ENCODE measurements at regions not wholly inside any gene's neighbourhood (a gene's known extent, or its start where the extent isn't known, plus 50 kb on each side); places are given as distances from the start of the nearest gene placed in this dataset.

DNA sequence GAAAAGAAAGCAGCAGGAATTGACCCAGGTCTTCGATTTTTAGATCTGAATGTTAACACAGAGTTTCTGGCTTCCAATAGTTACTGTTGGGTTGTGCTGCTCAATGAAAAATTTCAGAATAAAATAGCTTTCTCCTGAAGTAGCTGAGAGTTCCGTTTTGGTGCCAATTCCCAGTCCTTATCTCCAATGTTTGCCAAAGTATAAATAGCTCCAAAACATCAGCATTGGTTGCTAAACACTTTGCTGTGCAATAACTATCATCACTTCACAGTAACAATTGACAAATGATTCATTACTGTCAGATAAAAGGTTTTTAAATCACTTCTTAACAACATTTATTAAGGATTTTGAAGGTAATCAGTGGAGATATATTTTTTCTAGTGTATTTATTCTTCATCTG lies 446.0 kb downstream of the PCDH20 start:
- TF ChIP-seq L3MBTL2 (conservative IDR thresholded peaks at IDR 0.05) (no peak), ELF4 (IDR thresholded peaks at IDR 0.05) (no peak), LEF1 (IDR thresholded peaks at IDR 0.05; ENCODE audit: borderline replicate concordance) (no peak), FOXM1 (IDR thresholded peaks at IDR 0.05; ENCODE audit: borderline replicate concordance) (no peak), ARNT (IDR thresholded peaks at IDR 0.05) (no peak)
- TF ChIP-seq, protein P1, sequence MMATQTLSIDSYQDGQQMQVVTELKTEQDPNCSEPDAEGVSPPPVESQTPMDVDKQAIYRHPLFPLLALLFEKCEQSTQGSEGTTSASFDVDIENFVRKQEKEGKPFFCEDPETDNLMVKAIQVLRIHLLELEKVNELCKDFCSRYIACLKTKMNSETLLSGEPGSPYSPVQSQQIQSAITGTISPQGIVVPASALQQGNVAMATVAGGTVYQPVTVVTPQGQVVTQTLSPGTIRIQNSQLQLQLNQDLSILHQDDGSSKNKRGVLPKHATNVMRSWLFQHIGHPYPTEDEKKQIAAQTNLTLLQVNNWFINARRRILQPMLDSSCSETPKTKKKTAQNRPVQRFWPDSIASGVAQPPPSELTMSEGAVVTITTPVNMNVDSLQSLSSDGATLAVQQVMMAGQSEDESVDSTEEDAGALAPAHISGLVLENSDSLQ (IDR thresholded peaks at IDR 0.05): no peak
- CTCF ChIA-PET: no interaction called here
- no peak for DNase-seq (ENCODE audit: extremely low spot score)
- POLR2A ChIA-PET: no interaction called here

DNA sequence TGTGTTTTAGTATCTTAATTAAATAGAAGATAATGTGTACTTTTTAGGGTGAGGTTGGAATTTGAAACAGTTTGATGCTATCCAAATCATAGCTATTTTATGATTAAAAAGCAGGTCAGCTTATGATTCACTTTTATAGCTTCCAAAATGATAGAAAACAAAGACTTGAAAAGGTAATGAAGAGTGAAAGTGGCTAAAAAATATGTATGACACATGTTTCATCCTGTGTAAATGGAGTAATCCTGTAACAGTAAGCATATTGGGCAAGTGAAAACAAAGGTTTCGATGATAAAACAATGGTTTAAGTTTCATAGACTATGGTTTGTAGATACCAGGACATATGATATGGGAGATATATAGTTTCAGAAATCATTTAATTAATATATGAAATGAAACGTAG lies 456.2 kb downstream of the PCDH20 start:
- TF ChIP-seq TARDBP (IDR thresholded peaks at IDR 0.05) (no peak), FOXM1 (IDR thresholded peaks at IDR 0.05; ENCODE audit: borderline replicate concordance) (no peak), FOXA1 (IDR thresholded peaks at IDR 0.05) (no peak), NFRKB (IDR thresholded peaks at IDR 0.05) (no peak), ZNF384 (IDR thresholded peaks at IDR 0.05) (no peak), HDGF (IDR thresholded peaks at IDR 0.05; ENCODE audit: borderline replicate concordance) (no peak), SP1 (IDR thresholded peaks at IDR 0.05) (no peak)
- ChIA-PET POLR2A (no interaction called here), CTCF (no interaction called here)
- no peak for DNase-seq (ENCODE audit: extremely low spot score)

DNA sequence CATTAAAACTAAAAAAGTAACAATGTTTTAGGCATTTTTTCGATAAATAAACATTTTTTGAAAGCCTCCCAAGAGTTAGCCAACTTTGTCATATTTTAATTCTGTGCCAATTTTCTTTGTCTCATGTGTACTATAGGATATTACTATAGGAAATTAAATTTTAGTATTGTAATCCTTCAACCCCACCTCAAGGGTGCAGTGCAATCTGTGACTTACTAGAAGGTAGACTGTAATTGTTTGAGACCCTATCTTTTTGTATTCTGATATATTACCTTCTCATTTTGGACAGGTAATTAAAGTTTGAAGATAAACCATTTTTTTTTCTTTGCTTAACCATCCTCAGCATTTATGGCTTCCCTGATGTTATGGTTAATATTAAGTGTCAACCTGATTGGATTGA lies 457.8 kb downstream of the PCDH20 start:
- TF ChIP-seq ZNF384 (IDR thresholded peaks at IDR 0.05) (no peak), SP1 (IDR thresholded peaks at IDR 0.05) (no peak), CTBP1 (IDR thresholded peaks at IDR 0.05; ENCODE audit: borderline replicate concordance) (no peak), ELF4 (IDR thresholded peaks at IDR 0.05) (no peak), BHLHE40 (IDR thresholded peaks at IDR 0.05; ENCODE audit: borderline replicate concordance) (no peak), HDGF (IDR thresholded peaks at IDR 0.05; ENCODE audit: borderline replicate concordance) (no peak), FOXK2 (IDR thresholded peaks at IDR 0.05) (no peak), FOXM1 (IDR thresholded peaks at IDR 0.05; ENCODE audit: borderline replicate concordance) (no peak)
- POLR2A ChIA-PET: no interaction called here
- DNase-seq (ENCODE audit: extremely low spot score): no peak
- CTCF ChIA-PET: no interaction called here

DNA sequence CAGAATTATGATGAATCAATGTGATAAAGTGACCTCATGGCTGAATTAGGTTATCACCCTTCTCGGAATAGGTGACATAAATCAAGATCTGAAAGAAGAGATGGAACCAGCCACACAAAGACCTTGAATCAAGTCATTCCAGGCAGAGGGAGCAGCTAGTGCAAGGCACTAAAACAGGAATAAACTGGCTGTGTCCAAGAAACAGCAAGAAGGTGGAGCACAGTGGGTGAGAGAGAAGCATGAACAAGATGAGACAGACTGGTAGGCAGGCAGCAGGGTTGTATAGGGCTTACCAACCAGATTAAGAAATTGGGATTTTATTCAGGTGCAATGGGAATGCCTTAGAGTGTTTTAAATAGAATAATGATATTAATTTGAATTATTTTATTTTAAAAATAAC lies 470.3 kb downstream of the PCDH20 start:
- CTCF ChIA-PET: no interaction called here

DNA sequence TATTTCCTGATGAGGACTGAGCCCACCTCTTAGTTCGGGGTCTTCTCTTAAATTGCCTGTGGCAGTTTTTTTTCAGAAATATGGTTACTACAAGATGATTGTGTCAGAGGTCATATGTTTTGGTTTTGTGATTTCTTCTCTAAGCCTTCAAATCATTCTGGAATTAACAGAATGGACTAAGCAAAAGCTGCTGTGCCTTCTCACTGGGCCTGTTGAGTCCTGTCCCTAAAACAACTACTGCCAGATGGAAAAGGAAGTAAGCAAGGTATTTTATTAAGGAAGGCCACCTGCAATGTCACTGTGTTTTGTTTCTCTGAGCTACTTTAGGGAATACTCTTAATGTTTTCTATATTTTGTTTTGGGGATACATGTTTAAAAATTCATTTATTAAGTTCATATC lies 470.8 kb downstream of the PCDH20 start:
- CTCF ChIA-PET: no interaction called here
- POLR2A ChIA-PET: no interaction called here
- TF ChIP-seq BHLHE40 (IDR thresholded peaks at IDR 0.05; ENCODE audit: borderline replicate concordance) (no peak), L3MBTL2 (conservative IDR thresholded peaks at IDR 0.05) (no peak), LEF1 (IDR thresholded peaks at IDR 0.05; ENCODE audit: borderline replicate concordance) (no peak), ZNF384 (IDR thresholded peaks at IDR 0.05) (no peak), CTBP1 (IDR thresholded peaks at IDR 0.05; ENCODE audit: borderline replicate concordance) (no peak), FOXM1 (IDR thresholded peaks at IDR 0.05; ENCODE audit: borderline replicate concordance) (no peak), FOXA1 (IDR thresholded peaks at IDR 0.05) (no peak), TARDBP (IDR thresholded peaks at IDR 0.05) (no peak), SUZ12 (IDR thresholded peaks at IDR 0.05) (no peak), FOXK2 (IDR thresholded peaks at IDR 0.05) (no peak), ARNT (IDR thresholded peaks at IDR 0.05) (no peak)
- TF ChIP-seq, protein P1 (IDR thresholded peaks at IDR 0.05): no peak
- no peak for DNase-seq (ENCODE audit: extremely low spot score)

More for the DNA sequence above, 470.3 kb downstream of the PCDH20 start:
- POLR2A ChIA-PET: no interaction called here
- TF ChIP-seq NFRKB (IDR thresholded peaks at IDR 0.05) (no peak), ZNF384 (IDR thresholded peaks at IDR 0.05) (no peak), TARDBP (IDR thresholded peaks at IDR 0.05) (no peak), FOXM1 (IDR thresholded peaks at IDR 0.05; ENCODE audit: borderline replicate concordance) (no peak), L3MBTL2 (conservative IDR thresholded peaks at IDR 0.05) (no peak), CTBP1 (IDR thresholded peaks at IDR 0.05; ENCODE audit: borderline replicate concordance) (no peak), ELF4 (IDR thresholded peaks at IDR 0.05) (no peak), HDGF (IDR thresholded peaks at IDR 0.05; ENCODE audit: borderline replicate concordance) (no peak), ARNT (IDR thresholded peaks at IDR 0.05) (no peak), FOXK2 (IDR thresholded peaks at IDR 0.05) (no peak), LEF1 (IDR thresholded peaks at IDR 0.05; ENCODE audit: borderline replicate concordance) (no peak), SUZ12 (IDR thresholded peaks at IDR 0.05) (no peak), BHLHE40 (IDR thresholded peaks at IDR 0.05; ENCODE audit: borderline replicate concordance) (no peak), FOXA1 (IDR thresholded peaks at IDR 0.05) (no peak), SP1 (IDR thresholded peaks at IDR 0.05) (no peak)
- TF ChIP-seq, protein P1 (IDR thresholded peaks at IDR 0.05): no peak
- no peak for DNase-seq (ENCODE audit: extremely low spot score)

DNA sequence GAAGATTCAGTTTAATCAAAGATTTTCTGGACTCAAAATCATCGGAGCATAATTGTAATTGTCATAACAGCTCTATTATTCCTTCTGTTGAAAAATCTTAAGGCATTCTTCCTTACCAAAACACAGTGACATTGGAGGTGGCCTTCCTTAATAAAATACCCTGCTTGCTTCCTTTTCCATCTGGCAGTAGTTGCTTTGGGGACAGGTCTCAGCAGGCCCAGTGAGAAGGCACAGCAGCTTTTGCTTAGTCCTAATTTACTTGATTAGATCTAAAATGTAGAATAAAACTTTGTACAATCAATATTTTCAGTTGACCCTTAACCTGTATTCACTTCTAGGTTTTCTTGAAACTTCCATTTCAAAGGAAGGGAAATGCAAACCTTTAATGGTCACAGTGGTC lies 471.6 kb downstream of the PCDH20 start:
- no peak for DNase-seq (ENCODE audit: extremely low spot score)
- POLR2A ChIA-PET: no interaction called here
- CTCF ChIA-PET: no interaction called here
- TF ChIP-seq CTBP1 (IDR thresholded peaks at IDR 0.05; ENCODE audit: borderline replicate concordance) (no peak), ELF4 (IDR thresholded peaks at IDR 0.05) (no peak), SUZ12 (IDR thresholded peaks at IDR 0.05) (no peak), BHLHE40 (IDR thresholded peaks at IDR 0.05; ENCODE audit: borderline replicate concordance) (no peak), FOXA1 (IDR thresholded peaks at IDR 0.05) (no peak), TARDBP (IDR thresholded peaks at IDR 0.05) (no peak), HDGF (IDR thresholded peaks at IDR 0.05; ENCODE audit: borderline replicate concordance) (no peak), LEF1 (IDR thresholded peaks at IDR 0.05; ENCODE audit: borderline replicate concordance) (no peak), ZNF384 (IDR thresholded peaks at IDR 0.05) (no peak), SP1 (IDR thresholded peaks at IDR 0.05) (no peak)
- TF ChIP-seq, protein P1 (IDR thresholded peaks at IDR 0.05): no peak
